Stimulated activated CD4-positive, alpha-beta T cell treated with anti-CD3 and anti-CD28 coated beads, Interleukin-1b, Interleukin-23, amount 100 ng/mL, for 48 hours (primary cell): ENCODE measurements at regions not wholly inside any gene's neighbourhood (a gene's known extent, or its start where the extent isn't known, plus 50 kb on each side); places are given as distances from the start of the nearest gene placed in this dataset.
"Not testable (repeated sequence)": the region's sequence is repeated elsewhere in the genome, so short reads cannot be mapped to it uniquely, and the experiment has no call there.

Experiments
- DNase-seq: peaks from one replicate; pipeline ENCODE4 v3.0.0-alpha.2; 2020

- no peak for DNase-seq
These were observed 70.7 kb downstream of the CETN3 start for GRCh38 chr5:90338712-90339372.

DNA sequence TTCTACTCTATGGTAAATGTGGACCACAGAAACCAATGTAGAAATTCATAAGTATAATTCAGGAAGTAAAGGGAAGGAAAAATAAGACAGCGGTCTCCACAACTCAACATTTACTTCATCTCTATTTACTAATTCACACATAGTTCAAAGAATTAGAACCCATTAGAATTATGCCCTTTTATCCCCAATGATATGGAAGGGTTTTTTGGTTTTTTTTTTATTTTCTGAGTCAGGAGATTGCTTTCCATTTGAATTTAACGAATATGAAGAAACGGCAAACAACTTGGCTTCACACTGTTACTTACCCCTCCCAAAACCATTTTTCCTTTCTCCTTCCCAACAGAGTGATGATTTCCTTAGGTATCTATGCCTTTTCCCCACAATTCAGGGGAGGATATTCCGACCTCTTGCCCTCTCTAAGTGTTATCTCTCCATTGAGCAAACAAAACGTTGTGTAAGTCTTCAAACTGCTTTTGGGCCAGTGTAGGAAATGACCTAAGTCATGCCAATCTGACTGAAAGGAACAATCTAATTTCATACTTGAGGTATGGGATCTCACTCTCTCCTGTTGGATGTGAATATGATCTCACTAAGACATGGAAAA is 72.0 kb downstream of the CETN3 start:
- no peak for DNase-seq

DNA sequence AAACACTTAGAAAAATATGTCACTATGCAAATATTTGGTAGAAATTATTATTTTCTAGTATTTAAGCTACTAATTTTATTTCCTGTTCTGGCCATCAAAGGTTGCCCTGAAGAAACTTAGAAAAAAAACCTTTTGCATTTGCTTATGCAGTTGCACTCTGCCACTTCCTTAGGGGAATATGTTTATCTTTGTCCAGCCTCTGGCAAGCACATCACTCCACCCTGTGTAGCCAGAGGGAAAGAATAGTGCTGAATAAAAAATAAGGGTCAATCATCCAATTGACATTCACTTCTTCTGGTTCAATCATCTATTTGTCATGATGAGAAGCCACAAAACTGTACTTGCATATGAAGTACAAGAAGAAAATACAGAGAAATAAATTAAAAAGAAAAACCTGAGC is 72.8 kb downstream of the CETN3 start:
- DNase-seq, result no peak

- no peak for DNase-seq
These were observed 74.8 kb downstream of the CETN3 start for GRCh38 chr5:90334741-90335140.

DNA sequence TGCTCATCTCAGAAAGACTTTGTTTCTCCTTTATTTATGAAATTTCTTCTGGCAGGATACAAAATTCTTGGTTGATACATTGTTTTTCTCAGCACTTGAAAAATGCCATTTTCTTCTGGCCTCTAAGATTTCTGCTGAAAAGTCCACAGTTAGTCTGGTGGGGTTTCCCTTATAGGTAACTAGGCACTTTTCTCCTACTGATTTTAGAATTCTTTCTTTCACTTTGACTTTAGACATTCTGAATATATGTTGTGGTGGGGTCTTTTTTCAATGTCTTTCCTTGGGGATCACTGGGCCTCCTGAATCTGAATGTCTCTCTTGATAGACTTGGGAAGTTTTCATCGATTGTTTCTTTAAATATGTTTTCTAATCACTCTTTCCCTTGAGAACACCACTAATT is 79.6 kb downstream of the CETN3 start:
- no peak for DNase-seq

DNA sequence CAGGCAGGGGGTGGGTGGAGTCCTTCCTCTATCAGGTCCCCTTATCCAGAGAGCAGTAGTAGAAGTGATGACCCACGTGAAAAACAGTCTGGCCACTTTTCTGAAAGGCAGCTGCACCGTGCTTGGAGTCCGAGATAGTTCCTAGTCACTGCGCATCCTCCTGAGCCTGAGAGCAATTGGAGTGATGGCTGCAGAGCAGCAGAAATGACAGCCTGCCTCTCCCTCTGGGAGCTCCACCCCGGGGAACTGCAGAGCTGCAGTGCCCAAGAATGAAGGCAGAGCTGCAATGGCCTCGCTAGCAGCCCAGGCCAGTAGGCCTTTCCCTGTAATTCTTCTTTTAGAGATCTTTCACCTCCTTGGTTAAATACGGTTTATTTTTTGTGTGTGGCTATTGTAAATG is 82.6 kb downstream of the CETN3 start:
- DNase-seq, result no peak

DNA sequence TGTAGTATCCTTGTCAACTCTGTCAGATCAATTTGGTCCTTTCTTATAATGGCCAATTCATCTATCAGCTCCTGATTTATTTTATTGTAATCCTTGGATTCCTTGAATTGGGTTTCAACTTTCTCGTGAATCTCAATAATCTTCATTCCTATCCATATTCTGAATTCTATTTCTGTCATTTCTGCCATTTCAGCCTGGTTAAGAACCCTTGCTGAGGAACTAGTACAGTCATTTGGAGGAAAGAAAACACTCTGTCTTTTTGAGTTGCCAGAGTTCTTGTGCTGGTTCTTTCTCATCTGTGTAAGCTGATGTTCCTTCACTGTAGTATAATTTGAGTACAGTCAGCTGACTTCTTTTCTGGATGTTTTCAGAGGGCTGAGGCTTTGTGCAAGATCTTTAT is 84.5 kb downstream of the CETN3 start:
- DNase-seq, result no peak

DNA sequence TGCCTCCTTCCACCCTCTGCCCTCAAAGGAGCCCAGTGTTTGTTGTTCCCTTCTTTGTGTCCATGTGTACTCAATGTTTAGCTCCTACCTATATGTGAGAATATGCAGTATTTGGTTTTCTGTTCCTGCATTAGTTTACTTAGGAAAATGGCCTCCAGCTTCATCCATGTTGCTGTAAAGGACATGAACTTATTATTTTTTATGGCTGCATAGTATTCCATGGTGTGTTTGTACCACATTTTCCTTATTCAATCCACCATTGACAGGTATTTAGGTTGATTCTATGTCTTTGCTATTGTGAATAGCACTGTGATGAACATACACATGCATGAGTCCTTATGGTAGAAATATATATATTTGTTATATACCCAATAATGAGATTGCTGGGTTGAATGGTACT is 89.2 kb downstream of the CETN3 start:
- not testable (repeated sequence) for DNase-seq

DNA sequence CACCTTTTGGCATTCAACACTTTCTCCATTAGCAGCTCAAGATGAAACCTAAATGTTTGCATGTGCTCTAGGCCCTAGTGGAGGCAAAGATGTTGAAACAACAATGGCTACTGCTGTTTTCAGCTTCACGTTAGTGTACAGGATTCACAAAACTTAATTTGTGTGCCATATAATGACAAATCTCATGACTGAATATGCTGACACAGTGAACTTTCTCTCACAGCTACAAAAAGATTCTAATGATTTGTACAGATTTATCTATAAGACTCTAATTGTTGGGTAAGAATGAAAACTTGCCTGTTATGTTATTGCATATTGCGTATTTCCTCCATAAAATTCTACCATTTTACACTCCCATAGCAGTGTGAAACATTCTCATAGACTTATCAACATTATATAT is 97.5 kb downstream of the CETN3 start:
- no peak for DNase-seq

DNA sequence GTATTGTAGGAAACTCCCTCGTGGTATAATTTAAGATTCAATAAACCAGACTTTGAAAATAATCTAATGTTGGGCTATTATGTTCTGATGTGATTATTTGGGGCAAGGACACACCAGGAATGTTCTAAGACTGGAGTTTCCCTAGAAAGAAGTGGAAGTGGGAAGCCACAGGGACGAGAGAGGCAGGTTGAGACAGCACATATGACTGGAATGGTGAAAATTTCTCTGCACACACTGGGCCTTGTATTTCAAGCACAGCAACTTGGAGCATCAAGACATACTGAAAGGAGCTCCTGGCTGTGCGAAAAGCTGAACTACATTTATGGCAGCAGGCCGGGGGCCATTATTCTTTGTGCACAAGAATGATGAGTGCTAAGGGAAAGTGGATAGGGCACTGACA is 98.2 kb downstream of the CETN3 start:
- no peak for DNase-seq

DNA sequence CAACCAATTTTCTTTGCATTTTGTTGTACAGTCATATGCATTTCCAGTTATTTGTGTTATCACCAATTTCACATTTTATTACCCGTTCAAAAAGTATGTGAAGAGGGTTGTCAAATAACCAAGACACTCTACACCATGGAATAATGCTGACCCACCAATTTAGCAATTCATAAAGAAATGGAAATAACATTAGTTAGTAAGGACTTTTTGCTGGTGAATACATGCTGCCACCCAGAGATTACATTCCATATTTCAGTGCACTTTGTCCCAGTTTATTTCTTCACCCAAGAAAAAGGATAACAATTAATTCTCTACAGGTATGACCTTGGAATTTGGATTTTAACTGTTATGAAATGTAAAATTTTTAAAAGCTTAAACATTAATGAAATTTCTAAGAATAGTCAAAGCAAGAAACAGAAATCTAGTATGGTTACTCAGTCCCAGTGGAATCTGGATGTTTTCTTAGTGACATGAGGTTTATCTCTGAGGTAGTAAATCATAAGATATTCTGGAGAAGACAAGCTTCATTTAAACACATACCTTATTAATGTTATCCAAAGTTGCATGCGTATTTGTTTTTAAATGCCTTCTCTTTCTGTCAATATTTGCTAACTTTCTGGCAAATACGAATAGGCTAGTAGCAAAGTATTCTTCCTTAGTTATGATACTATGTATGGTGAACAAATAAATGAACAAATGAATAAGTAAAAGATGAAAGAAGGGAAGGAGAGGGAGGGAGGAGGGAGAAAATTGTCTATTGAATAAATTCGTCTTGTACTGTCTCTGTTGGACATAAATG is 100.6 kb downstream of the CETN3 start:
- no peak for DNase-seq

- DNase-seq, result no peak
These were observed 101.8 kb downstream of the CETN3 start for GRCh38 chr5:90307782-90308181.

- no peak for DNase-seq
These were observed 102.2 kb downstream of the CETN3 start for GRCh38 chr5:90307322-90307721.

DNA sequence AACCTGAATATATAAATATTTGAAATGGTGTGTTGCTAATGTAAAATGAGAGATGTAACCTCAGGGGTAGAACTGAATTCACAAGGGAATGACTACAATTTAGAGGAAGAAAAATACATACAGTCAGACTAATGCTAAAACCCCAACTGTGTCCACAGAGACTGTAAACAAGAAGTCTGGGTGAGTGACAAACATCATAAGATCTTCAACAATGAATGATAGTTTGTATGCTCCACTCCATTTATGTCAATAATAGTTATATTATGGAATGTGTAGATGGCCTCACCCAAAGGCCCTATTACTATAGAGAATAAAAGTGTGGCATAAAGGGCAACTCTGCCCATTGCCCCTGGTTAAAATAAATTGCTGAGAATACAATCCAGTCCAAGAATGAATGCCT is 102.9 kb downstream of the CETN3 start:
- no peak for DNase-seq

- DNase-seq, result no peak
These were observed 104.4 kb downstream of the CETN3 start for GRCh38 chr5:90305041-90305720.

DNA sequence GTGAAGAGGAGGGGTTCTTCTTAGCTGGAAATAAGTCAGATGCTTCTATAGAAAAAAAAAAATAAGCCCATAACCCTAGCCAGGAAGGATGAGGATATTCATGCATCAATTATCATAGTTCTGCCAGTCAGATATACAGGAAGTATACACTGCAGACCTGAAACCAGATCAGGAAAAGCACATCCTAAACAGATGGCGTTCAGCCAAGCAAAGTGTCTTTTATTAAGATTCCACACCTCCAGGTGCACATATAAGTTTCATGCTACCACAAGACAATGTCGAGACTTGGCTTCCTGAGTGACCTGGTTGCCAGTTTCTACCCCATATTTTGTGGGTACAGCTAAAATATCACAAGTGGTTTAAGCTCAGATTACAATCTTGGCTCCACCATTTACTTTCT is 108.3 kb downstream of the CETN3 start:
- no peak for DNase-seq

DNA sequence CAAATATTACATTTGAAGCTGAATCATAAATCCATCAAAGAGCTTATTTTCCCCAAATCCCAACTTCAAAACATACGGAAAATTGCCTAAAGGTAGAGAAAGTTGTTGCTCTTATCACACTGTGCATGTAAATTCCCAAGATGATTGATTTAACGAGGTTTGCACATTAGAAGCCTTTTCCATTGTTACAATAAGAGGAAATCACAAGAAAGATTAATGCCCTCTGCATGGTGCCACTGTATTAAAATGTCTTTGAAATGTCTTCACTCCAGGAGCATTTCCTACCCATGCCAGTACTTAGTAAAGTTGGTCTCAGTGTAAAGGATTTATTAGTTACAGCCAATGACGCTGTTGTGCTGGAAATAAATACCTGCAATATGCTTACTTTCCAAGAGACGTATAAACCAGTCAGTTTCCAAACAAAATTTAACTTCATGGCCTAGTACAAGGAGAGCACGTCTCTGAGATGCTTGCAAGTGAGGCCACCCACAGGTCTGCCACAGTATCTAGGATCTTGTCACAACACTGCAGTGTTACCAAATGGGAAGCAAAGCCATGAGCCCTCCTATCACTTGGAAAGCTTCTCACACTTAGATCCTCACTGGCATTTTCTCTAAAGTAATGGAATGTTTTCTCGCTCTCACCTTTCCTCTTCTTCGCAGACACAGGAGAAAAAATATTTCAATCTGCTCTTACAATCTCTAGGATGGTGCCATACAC is 112.4 kb downstream of the CETN3 start:
- DNase-seq, result no peak

- DNase-seq, result no peak
These were observed 115.0 kb downstream of the CETN3 start for GRCh38 chr5:90294604-90295003.

GRCh38 chr5:90293931-90294330 is 115.6 kb downstream of the CETN3 start:
- no peak for DNase-seq

GRCh38 chr5:90290648-90291047 is 118.9 kb downstream of the CETN3 start:
- DNase-seq, result no peak

DNA sequence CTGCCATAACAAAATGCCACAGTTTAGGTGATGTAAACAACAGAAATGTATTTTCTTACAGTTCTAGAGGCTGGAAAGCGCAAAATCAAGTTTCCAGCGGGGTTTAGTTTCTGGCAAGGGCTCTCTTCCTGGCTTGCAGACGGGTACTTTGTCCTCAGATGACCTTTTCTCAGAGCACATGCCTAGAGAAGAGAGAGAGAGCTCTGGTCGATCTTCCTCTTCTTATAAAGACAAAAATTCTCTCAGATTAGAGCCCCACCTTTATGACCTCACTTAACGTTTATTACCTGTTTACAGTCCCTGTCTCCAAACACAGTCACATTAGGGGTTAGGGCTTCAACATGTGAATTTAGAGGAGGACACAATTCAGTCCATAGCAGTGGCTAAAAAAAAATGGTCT is 119.7 kb downstream of the CETN3 start:
- no peak for DNase-seq

DNA sequence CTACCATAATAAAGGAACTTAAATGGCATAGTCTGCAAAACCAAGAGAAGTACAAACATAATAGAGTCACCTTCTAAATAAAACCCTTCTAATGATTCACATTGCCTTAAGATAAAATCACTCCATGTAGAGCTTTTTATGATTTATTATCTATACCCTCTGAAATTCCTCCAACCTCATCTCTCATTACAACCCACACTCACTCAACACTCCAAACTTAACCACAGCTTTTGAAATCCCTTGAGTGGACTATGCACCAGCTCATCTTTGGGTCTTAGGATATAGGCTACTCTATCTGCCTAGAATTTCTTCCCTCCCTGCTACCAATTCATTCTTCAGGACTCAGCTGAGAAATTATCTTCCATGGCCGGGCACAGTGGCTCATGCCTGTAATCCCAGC is 122.5 kb downstream of the CETN3 start:
- DNase-seq, result no peak

GRCh38 chr5:90285581-90285980 is 124.0 kb downstream of the CETN3 start:
- DNase-seq, result no peak
